ENCODE measurements at regions not wholly inside any gene's neighbourhood (a gene's known extent, or its start where the extent isn't known, plus 50 kb on each side); places are given as distances from the start of the nearest gene placed in this dataset.

GRCh38 chr1:29485096-29485925 lies 249.0 kb downstream of the PTPRU start:
- Mint-ChIP-seq H3K27me3 (peaks cover 3% of the 10 kb centered on the region), H3K4me1 (no peaks in the 10 kb centered on the region), H3K36me3 (no peaks in the 10 kb centered on the region), H3K4me3 (no peak overlapping the region), H3K27ac (no peak overlapping the region), H3K9me3 (no peaks in the 10 kb centered on the region)

- Mint-ChIP-seq H3K27me3 (peaks cover 13% of the 10 kb centered on the region), H3K27ac (no peak overlapping the region), H3K4me1 (no peaks in the 10 kb centered on the region), H3K36me3 (no peaks in the 10 kb centered on the region), H3K9me3 (no peaks in the 10 kb centered on the region), H3K4me3 (no peak overlapping the region)
Observed at GRCh38 chr1:29482991-29483390, 246.7 kb downstream of the PTPRU start.

- no peaks in the 10 kb centered on the region for H3K36me3 Mint-ChIP-seq
- no peaks in the 10 kb centered on the region for H3K9me3 Mint-ChIP-seq
- no peaks in the 10 kb centered on the region for H3K4me1 Mint-ChIP-seq
- no peak overlapping the region for H3K27ac Mint-ChIP-seq
- peaks cover 12% of the 10 kb centered on the region for H3K27me3 Mint-ChIP-seq
- no peak overlapping the region for H3K4me3 Mint-ChIP-seq
Observed at GRCh38 chr1:29482064-29482463, 245.7 kb downstream of the PTPRU start.

GRCh38 chr1:29481031-29481430 lies 244.7 kb downstream of the PTPRU start:
- Mint-ChIP-seq H3K4me1 (no peaks in the 10 kb centered on the region), H3K9me3 (no peaks in the 10 kb centered on the region), H3K27ac (no peak overlapping the region), H3K4me3 (no peak overlapping the region), H3K36me3 (no peaks in the 10 kb centered on the region), H3K27me3 (peaks cover 13% of the 10 kb centered on the region)

- no peaks in the 10 kb centered on the region for H3K36me3 Mint-ChIP-seq
- H3K4me3 Mint-ChIP-seq, result no peak overlapping the region
- no peak overlapping the region for H3K27ac Mint-ChIP-seq
- peaks cover 15% of the 10 kb centered on the region for H3K27me3 Mint-ChIP-seq
- no peaks in the 10 kb centered on the region for H3K9me3 Mint-ChIP-seq
- no peaks in the 10 kb centered on the region for H3K4me1 Mint-ChIP-seq
Observed at GRCh38 chr1:29478879-29479278, 242.6 kb downstream of the PTPRU start.

GRCh38 chr1:29478151-29478791 lies 241.9 kb downstream of the PTPRU start:
- Mint-ChIP-seq H3K4me3 (no peak overlapping the region), H3K27me3 (peaks cover 17% of the 10 kb centered on the region), H3K4me1 (no peaks in the 10 kb centered on the region), H3K9me3 (no peaks in the 10 kb centered on the region), H3K27ac (no peak overlapping the region), H3K36me3 (no peaks in the 10 kb centered on the region)

- Mint-ChIP-seq H3K27me3 (peaks cover 19% of the 10 kb centered on the region), H3K4me3 (no peak overlapping the region), H3K9me3 (no peaks in the 10 kb centered on the region), H3K27ac (no peak overlapping the region), H3K36me3 (no peaks in the 10 kb centered on the region), H3K4me1 (no peaks in the 10 kb centered on the region)
Observed at GRCh38 chr1:29475326-29475725, 239.0 kb downstream of the PTPRU start.

GRCh38 chr1:29474274-29475244 lies 238.2 kb downstream of the PTPRU start:
- Mint-ChIP-seq H3K4me1 (no peaks in the 10 kb centered on the region), H3K36me3 (no peaks in the 10 kb centered on the region), H3K9me3 (no peaks in the 10 kb centered on the region), H3K4me3 (no peak overlapping the region), H3K27ac (no peak overlapping the region), H3K27me3 (peaks cover 18% of the 10 kb centered on the region)

- Mint-ChIP-seq H3K27ac (no peak overlapping the region), H3K9me3 (no peaks in the 10 kb centered on the region), H3K4me3 (no peak overlapping the region), H3K4me1 (no peaks in the 10 kb centered on the region), H3K27me3 (peaks cover 13% of the 10 kb centered on the region), H3K36me3 (no peaks in the 10 kb centered on the region)
Observed at GRCh38 chr1:29473161-29473855, 237.0 kb downstream of the PTPRU start.

- H3K27ac Mint-ChIP-seq, result no peak overlapping the region
- H3K27me3 Mint-ChIP-seq, result peaks cover 17% of the 10 kb centered on the region
- no peaks in the 10 kb centered on the region for H3K9me3 Mint-ChIP-seq
- H3K4me3 Mint-ChIP-seq, result no peak overlapping the region
- no peaks in the 10 kb centered on the region for H3K4me1 Mint-ChIP-seq
- H3K36me3 Mint-ChIP-seq, result no peaks in the 10 kb centered on the region
Observed at GRCh38 chr1:29471487-29472313, 235.4 kb downstream of the PTPRU start.

GRCh38 chr1:29470788-29471119 lies 234.4 kb downstream of the PTPRU start:
- Mint-ChIP-seq H3K27ac (no peak overlapping the region), H3K36me3 (no peaks in the 10 kb centered on the region), H3K4me3 (no peak overlapping the region), H3K4me1 (no peaks in the 10 kb centered on the region), H3K27me3 (peaks cover 16% of the 10 kb centered on the region), H3K9me3 (no peaks in the 10 kb centered on the region)

- Mint-ChIP-seq H3K27me3 (peaks cover 16% of the 10 kb centered on the region), H3K4me3 (no peak overlapping the region), H3K9me3 (peaks cover 4% of the 10 kb centered on the region), H3K36me3 (no peaks in the 10 kb centered on the region), H3K4me1 (no peaks in the 10 kb centered on the region), H3K27ac (no peak overlapping the region)
Observed at GRCh38 chr1:29470087-29470787, 233.9 kb downstream of the PTPRU start.

- no peak overlapping the region for H3K27ac Mint-ChIP-seq
- H3K9me3 Mint-ChIP-seq, result peaks cover 11% of the 10 kb centered on the region
- H3K4me1 Mint-ChIP-seq, result no peaks in the 10 kb centered on the region
- no peaks in the 10 kb centered on the region for H3K36me3 Mint-ChIP-seq
- no peak overlapping the region for H3K4me3 Mint-ChIP-seq
- peaks cover 14% of the 10 kb centered on the region for H3K27me3 Mint-ChIP-seq
Observed at GRCh38 chr1:29469457-29469856, 233.1 kb downstream of the PTPRU start.
